ENCODE measurements at regions not wholly inside any gene's neighbourhood (a gene's known extent, or its start where the extent isn't known, plus 50 kb on each side); places are given as distances from the start of the nearest gene placed in this dataset.
A peak's percentile ranks its signal among the peaks of the same experiment; 100 is the strongest.

- DNase-seq (ENCODE audit: low read depth), result no peak
- no peak overlapping the region for H3K4me3 ChIP-seq (ENCODE audit: low read depth, low read length)
- TF ChIP-seq, protein P1, sequence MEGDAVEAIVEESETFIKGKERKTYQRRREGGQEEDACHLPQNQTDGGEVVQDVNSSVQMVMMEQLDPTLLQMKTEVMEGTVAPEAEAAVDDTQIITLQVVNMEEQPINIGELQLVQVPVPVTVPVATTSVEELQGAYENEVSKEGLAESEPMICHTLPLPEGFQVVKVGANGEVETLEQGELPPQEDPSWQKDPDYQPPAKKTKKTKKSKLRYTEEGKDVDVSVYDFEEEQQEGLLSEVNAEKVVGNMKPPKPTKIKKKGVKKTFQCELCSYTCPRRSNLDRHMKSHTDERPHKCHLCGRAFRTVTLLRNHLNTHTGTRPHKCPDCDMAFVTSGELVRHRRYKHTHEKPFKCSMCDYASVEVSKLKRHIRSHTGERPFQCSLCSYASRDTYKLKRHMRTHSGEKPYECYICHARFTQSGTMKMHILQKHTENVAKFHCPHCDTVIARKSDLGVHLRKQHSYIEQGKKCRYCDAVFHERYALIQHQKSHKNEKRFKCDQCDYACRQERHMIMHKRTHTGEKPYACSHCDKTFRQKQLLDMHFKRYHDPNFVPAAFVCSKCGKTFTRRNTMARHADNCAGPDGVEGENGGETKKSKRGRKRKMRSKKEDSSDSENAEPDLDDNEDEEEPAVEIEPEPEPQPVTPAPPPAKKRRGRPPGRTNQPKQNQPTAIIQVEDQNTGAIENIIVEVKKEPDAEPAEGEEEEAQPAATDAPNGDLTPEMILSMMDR (IDR thresholded peaks at IDR 0.05; ENCODE audit: insufficient read depth, low read length), result no peak
Measured at GRCh38 chr2:23073671-23074070, 311.3 kb upstream of the KLHL29 start.

GRCh38 chr2:23077596-23077995 is 307.4 kb upstream of the KLHL29 start:
- H3K4me3 ChIP-seq (ENCODE audit: low read depth, low read length), result no peak overlapping the region
- TF ChIP-seq, protein P1 (IDR thresholded peaks at IDR 0.05; ENCODE audit: insufficient read depth, low read length), result no peak
- no peak for DNase-seq (ENCODE audit: low read depth)

- no peak overlapping the region for H3K4me3 ChIP-seq (ENCODE audit: low read depth, low read length)
- DNase-seq (ENCODE audit: low read depth), result no peak
- TF ChIP-seq, protein P1 (IDR thresholded peaks at IDR 0.05; ENCODE audit: insufficient read depth, low read length), result no peak
Measured at GRCh38 chr2:23078784-23079434, 306.1 kb upstream of the KLHL29 start.

DNA sequence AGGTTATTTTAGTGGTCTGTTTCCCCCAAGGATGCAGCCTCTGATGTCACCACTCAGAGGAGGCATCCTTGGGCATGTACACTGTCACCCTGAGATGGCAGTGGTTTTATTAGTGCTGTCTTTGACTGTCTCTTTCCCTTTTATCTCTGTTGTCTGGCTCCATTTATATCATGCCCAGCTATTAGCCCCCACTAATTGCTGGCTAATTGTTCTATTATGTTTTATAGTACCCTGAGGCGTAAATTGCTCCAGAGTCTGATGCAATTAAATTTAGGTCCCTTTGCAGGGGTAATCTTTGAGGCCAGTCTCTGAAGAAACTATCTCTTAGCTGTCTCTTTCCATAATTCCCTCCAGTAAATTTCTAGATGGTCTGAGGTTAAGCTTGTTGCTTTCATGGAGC is 301.0 kb upstream of the KLHL29 start:
- DNase-seq (ENCODE audit: low read depth), result no peak
- TF ChIP-seq, protein P1 (IDR thresholded peaks at IDR 0.05; ENCODE audit: insufficient read depth, low read length), result no peak
- H3K4me3 ChIP-seq (ENCODE audit: low read depth, low read length), result no peak overlapping the region

DNA sequence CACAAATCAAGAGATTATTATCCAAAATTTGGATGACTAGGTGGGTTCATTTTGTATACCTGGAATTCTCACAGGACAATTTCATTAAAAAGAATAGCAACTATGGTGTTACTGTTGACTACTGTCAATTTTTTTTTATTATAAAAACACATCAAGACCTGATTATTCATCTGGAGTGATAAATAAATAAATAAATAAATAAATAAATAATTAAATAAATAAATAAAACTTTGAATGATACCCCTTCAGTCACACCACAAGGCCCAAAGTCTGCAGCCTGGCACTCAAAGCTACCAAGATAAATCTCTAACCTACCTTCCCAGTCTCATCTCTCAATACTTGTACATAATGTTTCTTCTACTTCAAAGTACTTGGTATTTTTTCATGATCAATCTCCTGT is 294.0 kb upstream of the KLHL29 start:
- TF ChIP-seq, protein P1 (IDR thresholded peaks at IDR 0.05; ENCODE audit: insufficient read depth, low read length), result no peak
- H3K4me3 ChIP-seq (ENCODE audit: low read depth, low read length), result no peak overlapping the region
- DNase-seq (ENCODE audit: low read depth), result no peak

DNA sequence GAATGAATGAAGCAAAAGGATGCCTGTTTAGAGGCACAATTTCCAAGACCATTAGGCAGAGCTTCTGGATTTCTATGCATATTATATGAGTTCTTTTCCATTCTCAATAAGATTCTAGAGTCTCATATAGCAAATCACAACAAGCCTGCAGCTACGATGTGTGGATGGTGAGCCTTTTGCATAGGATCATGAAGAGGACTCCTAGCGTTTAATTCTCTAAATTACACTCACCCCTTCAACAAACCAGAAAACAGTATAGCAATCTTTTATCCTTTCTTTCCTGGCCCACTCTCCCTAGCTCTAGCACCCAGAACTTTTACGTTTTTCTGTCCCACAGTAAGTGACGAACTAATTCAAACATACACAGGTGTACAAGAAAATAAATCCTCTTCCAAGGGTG is 293.1 kb upstream of the KLHL29 start:
- DNase-seq (ENCODE audit: low read depth), result no peak
- TF ChIP-seq, protein P1 (IDR thresholded peaks at IDR 0.05; ENCODE audit: insufficient read depth, low read length), result no peak
- no peak overlapping the region for H3K4me3 ChIP-seq (ENCODE audit: low read depth, low read length)

GRCh38 chr2:23092831-23093230 is 292.1 kb upstream of the KLHL29 start:
- DNase-seq (ENCODE audit: low read depth), result peak; percentile 8
- TF ChIP-seq, protein P1 (IDR thresholded peaks at IDR 0.05; ENCODE audit: insufficient read depth, low read length), result no peak
- no peak overlapping the region for H3K4me3 ChIP-seq (ENCODE audit: low read depth, low read length)

Measured in fibroblast of the aortic adventitia (primary cell).